HG03575 (cell line): ENCODE measurements at regions not wholly inside any gene's neighbourhood (a gene's known extent, or its start where the extent isn't known, plus 50 kb on each side); places are given as distances from the start of the nearest gene placed in this dataset.

Experiments
- ATAC-seq: cut with Tn5 transposase; IDR thresholded peaks from one replicate; pipeline ENCODE4 v1.9.1; 2021; ENCODE audit not compliant: unreplicated experiment, insufficient number of reproducible peaks, low FRiP score; ENCODE audit errors: extremely low read depth

GRCh38 chr20:39702701-39703349 lies 740.7 kb downstream of the DHX35 start:
- no peak for ATAC-seq

GRCh38 chr20:39700528-39700927 lies 738.4 kb downstream of the DHX35 start:
- ATAC-seq, result no peak

GRCh38 chr20:39699166-39699725 lies 737.1 kb downstream of the DHX35 start:
- ATAC-seq, result no peak

GRCh38 chr20:39698752-39699151 lies 736.6 kb downstream of the DHX35 start:
- no peak for ATAC-seq

GRCh38 chr20:39691151-39691862 lies 729.2 kb downstream of the DHX35 start:
- no peak for ATAC-seq

GRCh38 chr20:39676857-39677391 lies 714.8 kb downstream of the DHX35 start:
- no peak for ATAC-seq

GRCh38 chr20:39676241-39676640 lies 714.1 kb downstream of the DHX35 start:
- ATAC-seq, result no peak

- no peak for ATAC-seq
Measured at GRCh38 chr20:39674842-39675241, 712.7 kb downstream of the DHX35 start.

GRCh38 chr20:39670988-39671387 lies 708.8 kb downstream of the DHX35 start:
- ATAC-seq, result no peak

GRCh38 chr20:39669659-39670058 lies 707.5 kb downstream of the DHX35 start:
- no peak for ATAC-seq

- no peak for ATAC-seq
Measured at GRCh38 chr20:39668038-39668437, 705.9 kb downstream of the DHX35 start.

GRCh38 chr20:39661833-39662232 lies 699.7 kb downstream of the DHX35 start:
- ATAC-seq, result no peak

- no peak for ATAC-seq
Measured at GRCh38 chr20:39660965-39661364, 698.8 kb downstream of the DHX35 start.

GRCh38 chr20:39660226-39660625 lies 698.1 kb downstream of the DHX35 start:
- ATAC-seq, result no peak

- ATAC-seq, result no peak
Measured at GRCh38 chr20:39658662-39659409, 696.7 kb downstream of the DHX35 start.

GRCh38 chr20:39654171-39654570 lies 692.0 kb downstream of the DHX35 start:
- ATAC-seq, result no peak

- no peak for ATAC-seq
Measured at GRCh38 chr20:39651645-39652325, 689.6 kb downstream of the DHX35 start.

GRCh38 chr20:39646874-39647413 lies 684.8 kb downstream of the DHX35 start:
- ATAC-seq, result no peak

GRCh38 chr20:39645131-39645530 lies 683.0 kb downstream of the DHX35 start:
- no peak for ATAC-seq
